ENCODE measurements at regions not wholly inside any gene's neighbourhood (a gene's known extent, or its start where the extent isn't known, plus 50 kb on each side); places are given as distances from the start of the nearest gene placed in this dataset.
A peak's percentile ranks its signal among the peaks of the same experiment; 100 is the strongest.

DNA sequence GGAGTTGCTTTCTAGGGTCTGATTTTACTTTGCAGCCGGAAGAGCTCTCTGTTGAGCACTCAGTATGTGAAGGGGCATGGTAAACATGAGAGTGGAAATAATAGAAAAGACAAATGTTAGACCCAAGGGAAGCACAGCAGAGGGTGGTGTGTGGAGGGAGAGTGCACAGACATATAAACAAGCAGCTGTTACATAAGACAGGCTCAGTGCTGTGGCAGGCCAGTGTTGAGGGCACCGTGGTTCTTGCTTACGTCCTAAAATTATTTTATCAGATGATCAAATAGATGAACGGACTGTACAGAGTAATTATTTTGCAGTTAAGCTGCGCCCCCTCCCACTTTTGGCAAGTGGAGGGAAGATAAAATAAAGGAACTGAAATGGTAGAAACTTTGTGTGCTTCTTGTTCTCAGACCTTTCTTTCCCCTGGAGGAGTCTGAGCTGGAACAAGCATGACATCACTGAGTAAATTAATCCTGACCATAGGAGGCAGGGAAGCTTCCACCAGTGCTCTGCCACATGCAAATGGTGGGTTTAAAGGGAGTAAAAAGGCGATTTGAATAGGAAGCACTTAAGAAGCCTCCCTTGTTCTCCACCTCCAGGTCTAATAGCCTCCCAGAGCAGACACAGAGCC, 205.6 kb downstream of the IL20RB start:
- peak; percentile 11 for DNase-seq (ENCODE audit: low spot score)
- intact Hi-C loops (cut with micrococcal nuclease; ENCODE audit: unreplicated experiment), result no loop called here
- BruUV-seq (replicated peaks), result no TSS peak

DNA sequence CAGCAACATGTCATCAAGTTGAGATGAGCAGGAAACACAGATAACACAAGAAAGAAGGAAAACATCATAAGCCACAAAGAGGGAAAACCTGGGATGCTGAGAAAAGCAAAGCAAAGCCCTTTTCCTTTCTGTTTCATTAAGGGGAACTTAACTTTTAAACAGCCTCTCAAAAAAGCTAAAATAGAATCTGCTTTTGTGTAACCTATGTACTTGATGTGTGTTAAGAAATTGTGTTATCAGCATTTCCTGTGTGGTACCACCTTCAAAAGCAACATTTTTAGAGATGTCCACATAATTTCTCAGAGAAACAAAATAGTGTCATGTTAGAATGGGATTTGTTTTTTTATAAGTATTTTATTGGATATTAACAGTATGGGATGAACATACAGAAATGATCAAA, 206.2 kb downstream of the IL20RB start:
- no peak for TF ChIP-seq EZH2 (IDR thresholded peaks at IDR 0.05; ENCODE audit: borderline replicate concordance, low read depth, low read length, poor library complexity, severe bottlenecking)
- TF ChIP-seq, protein P1, sequence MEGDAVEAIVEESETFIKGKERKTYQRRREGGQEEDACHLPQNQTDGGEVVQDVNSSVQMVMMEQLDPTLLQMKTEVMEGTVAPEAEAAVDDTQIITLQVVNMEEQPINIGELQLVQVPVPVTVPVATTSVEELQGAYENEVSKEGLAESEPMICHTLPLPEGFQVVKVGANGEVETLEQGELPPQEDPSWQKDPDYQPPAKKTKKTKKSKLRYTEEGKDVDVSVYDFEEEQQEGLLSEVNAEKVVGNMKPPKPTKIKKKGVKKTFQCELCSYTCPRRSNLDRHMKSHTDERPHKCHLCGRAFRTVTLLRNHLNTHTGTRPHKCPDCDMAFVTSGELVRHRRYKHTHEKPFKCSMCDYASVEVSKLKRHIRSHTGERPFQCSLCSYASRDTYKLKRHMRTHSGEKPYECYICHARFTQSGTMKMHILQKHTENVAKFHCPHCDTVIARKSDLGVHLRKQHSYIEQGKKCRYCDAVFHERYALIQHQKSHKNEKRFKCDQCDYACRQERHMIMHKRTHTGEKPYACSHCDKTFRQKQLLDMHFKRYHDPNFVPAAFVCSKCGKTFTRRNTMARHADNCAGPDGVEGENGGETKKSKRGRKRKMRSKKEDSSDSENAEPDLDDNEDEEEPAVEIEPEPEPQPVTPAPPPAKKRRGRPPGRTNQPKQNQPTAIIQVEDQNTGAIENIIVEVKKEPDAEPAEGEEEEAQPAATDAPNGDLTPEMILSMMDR (conservative IDR thresholded peaks at IDR 0.05; ENCODE audit: low read depth, low read length), result no peak
- no TSS peak for BruUV-seq (replicated peaks)
- DNase-seq (ENCODE audit: low spot score), result no peak
- H3K27me3 ChIP-seq (replicated peaks; ENCODE audit: insufficient read depth, low read depth, low read length, poor library complexity), result peaks cover 6% of the 10 kb centered on the region
- no peak overlapping the region for H3K4me3 ChIP-seq (ENCODE audit: low read depth, low read length, poor library complexity, severe bottlenecking)
- POLR2A ChIA-PET (ENCODE audit: low non-redundant PET), result no interaction called here
- intact Hi-C loops (cut with micrococcal nuclease; ENCODE audit: unreplicated experiment), result no loop called here
- no peaks in the 10 kb centered on the region for H3K36me3 ChIP-seq (ENCODE audit: insufficient read depth, low read length, poor library complexity, severe bottlenecking)
- no peaks in the 10 kb centered on the region for H3K9me3 ChIP-seq (ENCODE audit: low read depth, low read length, poor library complexity, severe bottlenecking)
- H3K27ac ChIP-seq (ENCODE audit: low read depth, low read length, poor library complexity, severe bottlenecking), result no peak overlapping the region
- no peaks in the 10 kb centered on the region for H3K4me1 ChIP-seq (ENCODE audit: insufficient read depth, low read length, poor library complexity, severe bottlenecking)
- CTCF ChIA-PET, result no interaction called here

More for the DNA sequence above, 205.6 kb downstream of the IL20RB start:
- Histone ChIP-seq H3K27ac (ENCODE audit: low read depth, low read length, poor library complexity, severe bottlenecking) (no peak overlapping the region), H3K4me1 (ENCODE audit: insufficient read depth, low read length, poor library complexity, severe bottlenecking) (no peaks in the 10 kb centered on the region), H3K36me3 (ENCODE audit: insufficient read depth, low read length, poor library complexity, severe bottlenecking) (no peaks in the 10 kb centered on the region), H3K27me3 (replicated peaks; ENCODE audit: insufficient read depth, low read depth, low read length, poor library complexity) (peaks cover 6% of the 10 kb centered on the region), H3K4me3 (ENCODE audit: low read depth, low read length, poor library complexity, severe bottlenecking) (no peak overlapping the region), H3K9me3 (ENCODE audit: low read depth, low read length, poor library complexity, severe bottlenecking) (no peaks in the 10 kb centered on the region)
- ChIA-PET CTCF (interaction anchor here (0.6 kb wide), 1 partner anchor 16 kb away, joined by 8 read pairs; no protein-coding TSS in a partner anchor), POLR2A (ENCODE audit: low non-redundant PET) (no interaction called here)
- TF ChIP-seq, protein P1 (conservative IDR thresholded peaks at IDR 0.05; ENCODE audit: low read depth, low read length), result no peak
- TF ChIP-seq EZH2 (IDR thresholded peaks at IDR 0.05; ENCODE audit: borderline replicate concordance, low read depth, low read length, poor library complexity, severe bottlenecking), result no peak

DNA sequence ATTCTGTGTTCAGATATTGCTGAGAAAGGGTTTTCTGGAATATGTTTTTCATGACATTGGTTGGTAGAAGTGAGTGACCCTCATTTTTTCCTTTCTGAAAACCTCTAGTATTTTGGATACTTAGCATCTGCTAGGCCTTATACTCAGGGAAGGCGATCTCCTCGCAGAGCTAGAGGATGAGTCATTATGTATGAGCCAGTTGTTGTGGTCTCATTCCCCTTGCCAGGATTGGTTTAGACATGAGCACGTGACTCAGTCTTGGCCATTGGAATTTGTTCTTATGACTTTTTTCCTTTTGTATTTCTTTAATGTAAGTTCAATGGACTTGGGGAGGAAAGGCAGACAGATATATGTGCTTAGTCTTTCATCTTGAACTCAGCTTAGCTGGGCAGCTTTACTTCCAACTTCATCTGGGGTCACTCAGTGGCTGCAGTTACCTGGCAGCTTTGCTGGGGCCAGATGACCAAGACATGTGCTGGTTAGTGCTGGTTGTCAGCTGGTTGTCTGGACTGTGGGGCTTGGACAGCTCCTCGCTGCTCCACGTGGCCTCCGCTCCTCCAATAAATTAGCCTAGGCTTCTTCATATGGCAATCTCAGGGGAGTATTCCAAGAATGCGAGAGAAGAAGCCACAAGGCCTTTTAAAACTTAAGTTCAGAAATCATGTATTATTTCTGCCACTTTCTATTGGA, 207.5 kb downstream of the IL20RB start:
- H3K9me3 ChIP-seq (ENCODE audit: low read depth, low read length, poor library complexity, severe bottlenecking), result no peaks in the 10 kb centered on the region
- BruUV-seq (replicated peaks), result no TSS peak
- peaks cover 7% of the 10 kb centered on the region for H3K27me3 ChIP-seq (replicated peaks; ENCODE audit: insufficient read depth, low read depth, low read length, poor library complexity)
- no peak overlapping the region for H3K27ac ChIP-seq (ENCODE audit: low read depth, low read length, poor library complexity, severe bottlenecking)
- H3K4me1 ChIP-seq (ENCODE audit: insufficient read depth, low read length, poor library complexity, severe bottlenecking), result no peaks in the 10 kb centered on the region
- H3K36me3 ChIP-seq (ENCODE audit: insufficient read depth, low read length, poor library complexity, severe bottlenecking), result no peaks in the 10 kb centered on the region
- DNase-seq (ENCODE audit: low spot score), result peak; percentile 27
- intact Hi-C loops (cut with micrococcal nuclease; ENCODE audit: unreplicated experiment), result no loop called here
- no peak overlapping the region for H3K4me3 ChIP-seq (ENCODE audit: low read depth, low read length, poor library complexity, severe bottlenecking)
- CTCF ChIA-PET, result no interaction called here
- TF ChIP-seq, protein P1 (conservative IDR thresholded peaks at IDR 0.05; ENCODE audit: low read depth, low read length), result no peak
- TF ChIP-seq EZH2 (IDR thresholded peaks at IDR 0.05; ENCODE audit: borderline replicate concordance, low read depth, low read length, poor library complexity, severe bottlenecking), result no peak
- POLR2A ChIA-PET (ENCODE audit: low non-redundant PET), result no interaction called here

Measured in A673 (cell line).